ENCODE measurements at regions not wholly inside any gene's neighbourhood (a gene's known extent, or its start where the extent isn't known, plus 50 kb on each side); places are given as distances from the start of the nearest gene placed in this dataset.

DNA sequence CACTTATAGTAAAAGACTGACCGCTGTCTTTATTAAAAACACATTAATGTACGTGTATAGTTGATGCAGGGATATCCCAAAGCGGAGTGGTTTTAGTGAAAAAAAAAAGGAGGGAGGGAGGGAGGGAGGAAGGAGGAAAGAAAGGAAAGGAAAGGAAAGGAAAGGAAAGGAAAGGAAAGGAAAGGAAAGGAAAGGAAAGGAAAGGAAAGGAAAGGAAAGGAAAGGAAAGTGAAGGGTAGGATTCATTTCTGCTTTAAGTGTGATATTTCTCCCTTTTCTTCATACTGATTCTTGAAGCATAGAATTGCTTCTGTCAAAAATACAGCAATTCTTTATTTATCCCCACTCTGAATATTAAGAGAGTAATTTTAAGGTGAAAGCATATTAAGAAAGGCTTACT lies 504.9 kb downstream of the PPP4R3C start:
- no peak for TF ChIP-seq POLR2A (IDR thresholded peaks at IDR 0.05)
- TF ChIP-seq, protein P1, sequence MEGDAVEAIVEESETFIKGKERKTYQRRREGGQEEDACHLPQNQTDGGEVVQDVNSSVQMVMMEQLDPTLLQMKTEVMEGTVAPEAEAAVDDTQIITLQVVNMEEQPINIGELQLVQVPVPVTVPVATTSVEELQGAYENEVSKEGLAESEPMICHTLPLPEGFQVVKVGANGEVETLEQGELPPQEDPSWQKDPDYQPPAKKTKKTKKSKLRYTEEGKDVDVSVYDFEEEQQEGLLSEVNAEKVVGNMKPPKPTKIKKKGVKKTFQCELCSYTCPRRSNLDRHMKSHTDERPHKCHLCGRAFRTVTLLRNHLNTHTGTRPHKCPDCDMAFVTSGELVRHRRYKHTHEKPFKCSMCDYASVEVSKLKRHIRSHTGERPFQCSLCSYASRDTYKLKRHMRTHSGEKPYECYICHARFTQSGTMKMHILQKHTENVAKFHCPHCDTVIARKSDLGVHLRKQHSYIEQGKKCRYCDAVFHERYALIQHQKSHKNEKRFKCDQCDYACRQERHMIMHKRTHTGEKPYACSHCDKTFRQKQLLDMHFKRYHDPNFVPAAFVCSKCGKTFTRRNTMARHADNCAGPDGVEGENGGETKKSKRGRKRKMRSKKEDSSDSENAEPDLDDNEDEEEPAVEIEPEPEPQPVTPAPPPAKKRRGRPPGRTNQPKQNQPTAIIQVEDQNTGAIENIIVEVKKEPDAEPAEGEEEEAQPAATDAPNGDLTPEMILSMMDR (IDR thresholded peaks at IDR 0.05): no peak
